C4-2B (cell line): ENCODE measurements at regions not wholly inside any gene's neighbourhood (a gene's known extent, or its start where the extent isn't known, plus 50 kb on each side); places are given as distances from the start of the nearest gene placed in this dataset.

Experiments
- ZFX ChIP-seq: fragments of 450-650 bp; IDR thresholded peaks from 2 replicates; pipeline ENCODE4 v1.6.1; 2017
- TF ChIP-seq, protein P1 (sequence below): fragments of 450-650 bp; conservative IDR thresholded peaks from 2 replicates; pipeline ENCODE4 v1.5.1; 2017; ENCODE audit warnings: mild to moderate bottlenecking

GRCh38 chr4:59727745-59728144, 1472.4 kb upstream of the ADGRL3 start:
- TF ChIP-seq, protein P1, sequence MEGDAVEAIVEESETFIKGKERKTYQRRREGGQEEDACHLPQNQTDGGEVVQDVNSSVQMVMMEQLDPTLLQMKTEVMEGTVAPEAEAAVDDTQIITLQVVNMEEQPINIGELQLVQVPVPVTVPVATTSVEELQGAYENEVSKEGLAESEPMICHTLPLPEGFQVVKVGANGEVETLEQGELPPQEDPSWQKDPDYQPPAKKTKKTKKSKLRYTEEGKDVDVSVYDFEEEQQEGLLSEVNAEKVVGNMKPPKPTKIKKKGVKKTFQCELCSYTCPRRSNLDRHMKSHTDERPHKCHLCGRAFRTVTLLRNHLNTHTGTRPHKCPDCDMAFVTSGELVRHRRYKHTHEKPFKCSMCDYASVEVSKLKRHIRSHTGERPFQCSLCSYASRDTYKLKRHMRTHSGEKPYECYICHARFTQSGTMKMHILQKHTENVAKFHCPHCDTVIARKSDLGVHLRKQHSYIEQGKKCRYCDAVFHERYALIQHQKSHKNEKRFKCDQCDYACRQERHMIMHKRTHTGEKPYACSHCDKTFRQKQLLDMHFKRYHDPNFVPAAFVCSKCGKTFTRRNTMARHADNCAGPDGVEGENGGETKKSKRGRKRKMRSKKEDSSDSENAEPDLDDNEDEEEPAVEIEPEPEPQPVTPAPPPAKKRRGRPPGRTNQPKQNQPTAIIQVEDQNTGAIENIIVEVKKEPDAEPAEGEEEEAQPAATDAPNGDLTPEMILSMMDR: no peak
- no peak for TF ChIP-seq ZFX
